ENCODE measurements at regions not wholly inside any gene's neighbourhood (a gene's known extent, or its start where the extent isn't known, plus 50 kb on each side); places are given as distances from the start of the nearest gene placed in this dataset.
A peak's percentile ranks its signal among the peaks of the same experiment; 100 is the strongest.
"Not testable (repeated sequence)": the region's sequence is repeated elsewhere in the genome, so short reads cannot be mapped to it uniquely, and the experiment has no call there.

- DNase-seq (ENCODE audit: low read depth in 1 of 2, low spot score in 1 of 2), result no peak
Observed at GRCh38 chr22:45061332-45061731, 51.5 kb upstream of the PHF21B start.

- peak in 1 of 2 donors; percentile 25 for DNase-seq (ENCODE audit: low read depth in 1 of 2, low spot score in 1 of 2)
Observed at GRCh38 chr22:45064313-45065278, 54.8 kb upstream of the PHF21B start.

GRCh38 chr22:45065726-45066125, 55.9 kb upstream of the PHF21B start:
- no peak for DNase-seq (ENCODE audit: low read depth in 1 of 2, low spot score in 1 of 2)

- no peak for DNase-seq (ENCODE audit: low read depth in 1 of 2, low spot score in 1 of 2)
Observed at GRCh38 chr22:45067731-45068130, 57.9 kb upstream of the PHF21B start.

- DNase-seq (ENCODE audit: low read depth in 1 of 2, low spot score in 1 of 2), result no peak
Observed at GRCh38 chr22:45069925-45070324, 60.1 kb upstream of the PHF21B start.

GRCh38 chr22:45071618-45072017, 61.8 kb upstream of the PHF21B start:
- no peak for DNase-seq (ENCODE audit: low read depth in 1 of 2, low spot score in 1 of 2)

- DNase-seq (ENCODE audit: low read depth in 1 of 2, low spot score in 1 of 2), result no peak
Observed at GRCh38 chr22:45072322-45072903, 62.6 kb upstream of the PHF21B start.

- no peak for DNase-seq (ENCODE audit: low read depth in 1 of 2, low spot score in 1 of 2)
Observed at GRCh38 chr22:45073064-45073463, 63.3 kb upstream of the PHF21B start.

- DNase-seq (ENCODE audit: low read depth in 1 of 2, low spot score in 1 of 2), result no peak
Observed at GRCh38 chr22:45077286-45077685, 67.5 kb upstream of the PHF21B start.

GRCh38 chr22:45077826-45078334, 68.1 kb upstream of the PHF21B start:
- no peak for DNase-seq (ENCODE audit: low read depth in 1 of 2, low spot score in 1 of 2)

- no peak for DNase-seq (ENCODE audit: low read depth in 1 of 2, low spot score in 1 of 2)
Observed at GRCh38 chr22:45082795-45083194, 73.0 kb upstream of the PHF21B start.

- no peak for DNase-seq (ENCODE audit: low read depth in 1 of 2, low spot score in 1 of 2)
Observed at GRCh38 chr22:45083659-45084305, 74.0 kb upstream of the PHF21B start.

- DNase-seq (ENCODE audit: low read depth in 1 of 2, low spot score in 1 of 2), result no peak
Observed at GRCh38 chr22:45084400-45084920, 74.7 kb upstream of the PHF21B start.

GRCh38 chr22:45087802-45088201, 75.9 kb upstream of the NUP50 start:
- DNase-seq (ENCODE audit: low read depth in 1 of 2, low spot score in 1 of 2), result no peak

GRCh38 chr22:45088576-45088975, 75.1 kb upstream of the NUP50 start:
- DNase-seq (ENCODE audit: low read depth in 1 of 2, low spot score in 1 of 2), result no peak

GRCh38 chr22:45090497-45090910, 73.2 kb upstream of the NUP50 start:
- no peak for DNase-seq (ENCODE audit: low read depth in 1 of 2, low spot score in 1 of 2)

- no peak for DNase-seq (ENCODE audit: low read depth in 1 of 2, low spot score in 1 of 2)
Observed at GRCh38 chr22:45091254-45091854, 72.4 kb upstream of the NUP50 start.

- not testable (repeated sequence) for DNase-seq (ENCODE audit: low read depth in 1 of 2, low spot score in 1 of 2)
Observed at GRCh38 chr22:45091875-45092274, 71.8 kb upstream of the NUP50 start.

- DNase-seq (ENCODE audit: low read depth in 1 of 2, low spot score in 1 of 2), result no peak
Observed at GRCh38 chr22:45092644-45093043, 71.1 kb upstream of the NUP50 start.

GRCh38 chr22:45093609-45094008, 70.1 kb upstream of the NUP50 start:
- no peak for DNase-seq (ENCODE audit: low read depth in 1 of 2, low spot score in 1 of 2)

GRCh38 chr22:45094081-45094720, 69.5 kb upstream of the NUP50 start:
- DNase-seq (ENCODE audit: low read depth in 1 of 2, low spot score in 1 of 2), result no peak
